ENCODE measurements at regions not wholly inside any gene's neighbourhood (a gene's known extent, or its start where the extent isn't known, plus 50 kb on each side); places are given as distances from the start of the nearest gene placed in this dataset.

GRCh38 chr15:95132774-95133173, 901.4 kb downstream of the MCTP2 start:
- TF ChIP-seq YY1 (IDR thresholded peaks at IDR 0.05; ENCODE audit: insufficient read depth, insufficient read length) (no peak), SUZ12 (IDR thresholded peaks at IDR 0.05; ENCODE audit: extremely low read depth, insufficient read depth, insufficient read length) (no peak), ZNF274 (IDR thresholded peaks at IDR 0.05; ENCODE audit: low read depth, low read length) (no peak)
- no peaks in the 10 kb centered on the region for H3K36me3 ChIP-seq (ENCODE audit: insufficient read depth, insufficient read length, low read length)
- H3K27me3 ChIP-seq (ENCODE audit: insufficient read depth, insufficient read length): no peaks in the 10 kb centered on the region
- no peak overlapping the region for H3K4me3 ChIP-seq (ENCODE audit: insufficient read length, low read depth)
- H3K4me1 ChIP-seq (ENCODE audit: insufficient read depth, insufficient read length): no peaks in the 10 kb centered on the region
- H3K9ac ChIP-seq (ENCODE audit: insufficient read length, low read depth): no peak overlapping the region
- H3K9me3 ChIP-seq (ENCODE audit: insufficient read depth, low read length): no peaks in the 10 kb centered on the region
- no peak for DNase-seq (ENCODE audit: low read depth, low spot score)

GRCh38 chr15:95134431-95135110, 903.2 kb downstream of the MCTP2 start:
- Histone ChIP-seq H3K27me3 (ENCODE audit: insufficient read depth, insufficient read length) (no peaks in the 10 kb centered on the region), H3K4me3 (ENCODE audit: insufficient read length, low read depth) (no peak overlapping the region), H3K4me1 (ENCODE audit: insufficient read depth, insufficient read length) (no peaks in the 10 kb centered on the region), H3K9ac (ENCODE audit: insufficient read length, low read depth) (no peak overlapping the region), H3K36me3 (ENCODE audit: insufficient read depth, insufficient read length, low read length) (no peaks in the 10 kb centered on the region), H3K9me3 (ENCODE audit: insufficient read depth, low read length) (no peaks in the 10 kb centered on the region)
- TF ChIP-seq YY1 (IDR thresholded peaks at IDR 0.05; ENCODE audit: insufficient read depth, insufficient read length) (no peak), SUZ12 (IDR thresholded peaks at IDR 0.05; ENCODE audit: extremely low read depth, insufficient read depth, insufficient read length) (no peak), ZNF274 (IDR thresholded peaks at IDR 0.05; ENCODE audit: low read depth, low read length) (no peak)
- DNase-seq (ENCODE audit: low read depth, low spot score): no peak

- Histone ChIP-seq H3K9ac (ENCODE audit: insufficient read length, low read depth) (no peak overlapping the region), H3K4me1 (ENCODE audit: insufficient read depth, insufficient read length) (no peaks in the 10 kb centered on the region), H3K36me3 (ENCODE audit: insufficient read depth, insufficient read length, low read length) (no peaks in the 10 kb centered on the region), H3K4me3 (ENCODE audit: insufficient read length, low read depth) (no peak overlapping the region), H3K9me3 (ENCODE audit: insufficient read depth, low read length) (no peaks in the 10 kb centered on the region), H3K27me3 (ENCODE audit: insufficient read depth, insufficient read length) (no peaks in the 10 kb centered on the region)
- DNase-seq (ENCODE audit: low read depth, low spot score): no peak
- TF ChIP-seq YY1 (IDR thresholded peaks at IDR 0.05; ENCODE audit: insufficient read depth, insufficient read length) (no peak), ZNF274 (IDR thresholded peaks at IDR 0.05; ENCODE audit: low read depth, low read length) (no peak), SUZ12 (IDR thresholded peaks at IDR 0.05; ENCODE audit: extremely low read depth, insufficient read depth, insufficient read length) (no peak)
These were observed 907.4 kb downstream of the MCTP2 start for GRCh38 chr15:95138604-95139270.

GRCh38 chr15:95141486-95141885, 910.1 kb downstream of the MCTP2 start:
- no peak overlapping the region for H3K4me3 ChIP-seq (ENCODE audit: insufficient read length, low read depth)
- no peak for DNase-seq (ENCODE audit: low read depth, low spot score)
- H3K9me3 ChIP-seq (ENCODE audit: insufficient read depth, low read length): no peaks in the 10 kb centered on the region
- no peaks in the 10 kb centered on the region for H3K27me3 ChIP-seq (ENCODE audit: insufficient read depth, insufficient read length)
- no peaks in the 10 kb centered on the region for H3K4me1 ChIP-seq (ENCODE audit: insufficient read depth, insufficient read length)
- no peaks in the 10 kb centered on the region for H3K36me3 ChIP-seq (ENCODE audit: insufficient read depth, insufficient read length, low read length)
- no peak overlapping the region for H3K9ac ChIP-seq (ENCODE audit: insufficient read length, low read depth)
- TF ChIP-seq ZNF274 (IDR thresholded peaks at IDR 0.05; ENCODE audit: low read depth, low read length): no peak
- TF ChIP-seq YY1 (IDR thresholded peaks at IDR 0.05; ENCODE audit: insufficient read depth, insufficient read length): no peak
- TF ChIP-seq SUZ12 (IDR thresholded peaks at IDR 0.05; ENCODE audit: extremely low read depth, insufficient read depth, insufficient read length): no peak

GRCh38 chr15:95142531-95142930, 911.2 kb downstream of the MCTP2 start:
- TF ChIP-seq SUZ12 (IDR thresholded peaks at IDR 0.05; ENCODE audit: extremely low read depth, insufficient read depth, insufficient read length): no peak
- TF ChIP-seq YY1 (IDR thresholded peaks at IDR 0.05; ENCODE audit: insufficient read depth, insufficient read length): no peak
- no peak for TF ChIP-seq ZNF274 (IDR thresholded peaks at IDR 0.05; ENCODE audit: low read depth, low read length)
- no peak overlapping the region for H3K4me3 ChIP-seq (ENCODE audit: insufficient read length, low read depth)
- no peaks in the 10 kb centered on the region for H3K9me3 ChIP-seq (ENCODE audit: insufficient read depth, low read length)
- H3K36me3 ChIP-seq (ENCODE audit: insufficient read depth, insufficient read length, low read length): no peaks in the 10 kb centered on the region
- H3K27me3 ChIP-seq (ENCODE audit: insufficient read depth, insufficient read length): no peaks in the 10 kb centered on the region
- no peaks in the 10 kb centered on the region for H3K4me1 ChIP-seq (ENCODE audit: insufficient read depth, insufficient read length)
- no peak for DNase-seq (ENCODE audit: low read depth, low spot score)
- no peak overlapping the region for H3K9ac ChIP-seq (ENCODE audit: insufficient read length, low read depth)

- no peak for DNase-seq (ENCODE audit: low read depth, low spot score)
- Histone ChIP-seq H3K9ac (ENCODE audit: insufficient read length, low read depth) (no peak overlapping the region), H3K4me1 (ENCODE audit: insufficient read depth, insufficient read length) (no peaks in the 10 kb centered on the region), H3K27me3 (ENCODE audit: insufficient read depth, insufficient read length) (no peaks in the 10 kb centered on the region), H3K36me3 (ENCODE audit: insufficient read depth, insufficient read length, low read length) (no peaks in the 10 kb centered on the region), H3K9me3 (ENCODE audit: insufficient read depth, low read length) (no peaks in the 10 kb centered on the region), H3K4me3 (ENCODE audit: insufficient read length, low read depth) (no peak overlapping the region)
- TF ChIP-seq YY1 (IDR thresholded peaks at IDR 0.05; ENCODE audit: insufficient read depth, insufficient read length): no peak
- TF ChIP-seq SUZ12 (IDR thresholded peaks at IDR 0.05; ENCODE audit: extremely low read depth, insufficient read depth, insufficient read length): no peak
- TF ChIP-seq ZNF274 (IDR thresholded peaks at IDR 0.05; ENCODE audit: low read depth, low read length): no peak
These were observed 915.1 kb downstream of the MCTP2 start for GRCh38 chr15:95146481-95146880.

- Histone ChIP-seq H3K27me3 (ENCODE audit: insufficient read depth, insufficient read length) (no peaks in the 10 kb centered on the region), H3K4me3 (ENCODE audit: insufficient read length, low read depth) (no peak overlapping the region), H3K9me3 (ENCODE audit: insufficient read depth, low read length) (no peaks in the 10 kb centered on the region), H3K4me1 (ENCODE audit: insufficient read depth, insufficient read length) (no peaks in the 10 kb centered on the region), H3K9ac (ENCODE audit: insufficient read length, low read depth) (no peak overlapping the region), H3K36me3 (ENCODE audit: insufficient read depth, insufficient read length, low read length) (no peaks in the 10 kb centered on the region)
- TF ChIP-seq ZNF274 (IDR thresholded peaks at IDR 0.05; ENCODE audit: low read depth, low read length) (no peak), SUZ12 (IDR thresholded peaks at IDR 0.05; ENCODE audit: extremely low read depth, insufficient read depth, insufficient read length) (no peak), YY1 (IDR thresholded peaks at IDR 0.05; ENCODE audit: insufficient read depth, insufficient read length) (no peak)
- no peak for DNase-seq (ENCODE audit: low read depth, low spot score)
These were observed 916.8 kb downstream of the MCTP2 start for GRCh38 chr15:95148183-95148582.
